ENCODE measurements at regions not wholly inside any gene's neighbourhood (a gene's known extent, or its start where the extent isn't known, plus 50 kb on each side); places are given as distances from the start of the nearest gene placed in this dataset.

GRCh38 chr2:51304311-51304710 lies 272.4 kb upstream of the NRXN1 start (continued):
- TF ChIP-seq REST (IDR thresholded peaks at IDR 0.05; ENCODE audit: unreplicated experiment) (no peak), ZNF331 (CRISPR knock-in tag; IDR thresholded peaks at IDR 0.05; ENCODE audit: low read depth) (no peak), POLR2AphosphoS5 (IDR thresholded peaks at IDR 0.05; ENCODE audit: low read depth) (no peak), CREB1 (CRISPR knock-in tag; IDR thresholded peaks at IDR 0.05; ENCODE audit: low read depth) (no peak), ETS1 (IDR thresholded peaks at IDR 0.05) (no peak), EZH2 (IDR thresholded peaks at IDR 0.05; ENCODE audit: low read depth, unreplicated experiment) (no peak), EZH2phosphoT487 (IDR thresholded peaks at IDR 0.05; ENCODE audit: unreplicated experiment) (no peak), CTCF (conservative IDR thresholded peaks at IDR 0.05; ENCODE audit: low read depth in 2 of 2) (no peak)

GRCh38 chr2:51301381-51301780 lies 269.4 kb upstream of the NRXN1 start:
- Mint-ChIP-seq H3K27ac (no peak overlapping the region), H3K4me1 (peaks cover 3% of the 10 kb centered on the region; the same call in 2 of the 3 replicates), H3K36me3 (ENCODE audit: low read depth) (no peaks in the 10 kb centered on the region), H3K27me3 (ENCODE audit: insufficient read depth, low read depth, poor library complexity) (no peaks in the 10 kb centered on the region), H3K4me3 (no peak overlapping the region), H3K9me3 (no peaks in the 10 kb centered on the region)
- Histone ChIP-seq H3K4me1 (ENCODE audit: insufficient read depth) (no peaks in the 10 kb centered on the region), H3K4me3 (no peak overlapping the region), H3F3A (replicated peaks; ENCODE audit: low read depth) (no peaks in the 10 kb centered on the region), H3K4me2 (no peak overlapping the region), H4K20me1 (replicated peaks; ENCODE audit: insufficient read depth) (no peaks in the 10 kb centered on the region), H3K9me2 (ENCODE audit: insufficient read depth) (no peaks in the 10 kb centered on the region), H3K36me3 (ENCODE audit: insufficient read depth) (no peaks in the 10 kb centered on the region), H3K27me3 (ENCODE audit: insufficient read depth) (no peaks in the 10 kb centered on the region), H2AFZ (no peak overlapping the region), H3K27ac (ENCODE audit: low read depth) (no peak overlapping the region), H3K79me2 (replicated peaks; ENCODE audit: insufficient read depth) (no peaks in the 10 kb centered on the region)
- ATAC-seq, result no peak
- DNase-seq (ENCODE audit: low spot score), result peak; percentile 5
- TF ChIP-seq EZH2phosphoT487 (IDR thresholded peaks at IDR 0.05; ENCODE audit: unreplicated experiment) (no peak), NANOG (IDR thresholded peaks at IDR 0.05; ENCODE audit: borderline replicate concordance) (no peak), CTCF (conservative IDR thresholded peaks at IDR 0.05; ENCODE audit: low read depth in 2 of 2) (no peak), REST (IDR thresholded peaks at IDR 0.05; ENCODE audit: unreplicated experiment) (no peak), POLR2AphosphoS5 (IDR thresholded peaks at IDR 0.05; ENCODE audit: low read depth) (no peak)

All from GM23338 (cell line).